Stomach (tissue), 8 donors: ENCODE measurements at regions not wholly inside any gene's neighbourhood (a gene's known extent, or its start where the extent isn't known, plus 50 kb on each side); places are given as distances from the start of the nearest gene placed in this dataset.
A peak's percentile ranks its signal among the peaks of the same experiment; 100 is the strongest.

Experiments used
- DNase-seq, 2 donors: peaks; one replicate each; pipeline versions ENCODE4 v3.0.0 to v3.0.0-alpha.2; 2013 to 2019
- H3K27ac ChIP-seq, 5 donors: fragments of 200-600 bp in 4 of 5; sonication (generic) in 4 of 5; one replicate each; pipeline ENCODE4 v1.5.1; 2013 to 2019; ENCODE audit warnings: mild to moderate bottlenecking in 1 of 5, moderate library complexity in 1 of 5
- H3K27me3 ChIP-seq, 3 donors: fragments of 200-600 bp; sonication (generic); one replicate each; pipeline ENCODE4 v1.5.1; 2017 to 2019; ENCODE audit warnings: mixed run types in 1 of 3
- H3K36me3 ChIP-seq, 4 donors: fragments of 200-600 bp; sonication (generic); 1 replicate in 3 of 4; 2 replicates in 1 of 4; pipeline ENCODE4 v1.5.1; 2016 to 2019
- H3K4me1 ChIP-seq, 4 donors: fragments of 200-600 bp; sonication (generic); one replicate each; pipeline ENCODE4 v1.5.1; 2016 to 2019
- H3K4me3 ChIP-seq, 4 donors: fragments of 200-600 bp; sonication (generic) in 3 of 4; one replicate each; pipeline ENCODE4 v1.5.1; 2016 to 2019; ENCODE audit warnings: mild to moderate bottlenecking in 1 of 4
- H3K9me3 ChIP-seq, 4 donors: fragments of 200-600 bp; sonication (generic); one replicate each; pipeline ENCODE4 v1.5.1; 2016 to 2019
- CTCF ChIP-seq, 7 experiments: fragments of 450-650 bp in 4 of 7; fragments of 200-600 bp in 3 of 7; sonication (generic) in 3 of 7; IDR thresholded peaks; one replicate each; pipeline ENCODE4 v1.5.1; 2016 to 2019; ENCODE audit warnings: antibody characterized with exemption in 7 of 7, control low read depth in 2 of 7, mild to moderate bottlenecking in 1 of 7
- EP300 ChIP-seq: sonication (generic); formaldehyde crosslinking; IDR thresholded peaks from one replicate; pipeline ENCODE4 v1.6.1; 2017; ENCODE audit warnings: antibody characterized with exemption
- POLR2A ChIP-seq, 4 donors: fragments of 450-650 bp; IDR thresholded peaks; one replicate each; pipeline ENCODE4 v1.6.1; 2016; ENCODE audit warnings: antibody characterized with exemption in 4 of 4, control low read depth in 2 of 4, mild to moderate bottlenecking in 1 of 4, moderate library complexity in 1 of 4
- POLR2AphosphoS5 ChIP-seq, 3 donors: sonication (generic); formaldehyde crosslinking; IDR thresholded peaks; one replicate each; pipeline ENCODE4 v1.6.1; 2016; ENCODE audit warnings: antibody characterized with exemption in 3 of 3
- WGBS, 5 donors: extraction: QIAGEN DNeasy Blood & Tissue Kit in 3 of 5; methylation state at CpG; one replicate each; pipeline versions ENCODE4 v1.1.5 to v1.1.7; 2013 to 2018; 5-methylcytosine and 5-hydroxymethylcytosine counted together
- intact Hi-C: fragments of 100-400 bp; cut with DNase I; formaldehyde crosslinking; loops from one replicate; pipeline ENCODE4 v1.15.1; 2023; ENCODE audit warnings: low total_unique reads
- donor health status: healthy with polysubstance abuse.
- donor health status: Bipolar disorder and iron deficiency.
- donor health status: healthy.

GRCh38 chr7:110539216-110539615 is 551.7 kb upstream of the LRRN3 start:
- Histone ChIP-seq H3K36me3 (no peaks in the 10 kb centered on the region), H3K4me3 (no peak overlapping the region), H3K9me3 (no peaks in the 10 kb centered on the region), H3K27me3 (no peaks in the 10 kb centered on the region), H3K4me1 (peaks cover 0 to 7% (median 3%) of the 10 kb centered on the region in 4 donors), H3K27ac (no peak overlapping the region)
- no peak for TF ChIP-seq CTCF (IDR thresholded peaks at IDR 0.05)
- intact Hi-C loops, result no loop called here
- no peak for DNase-seq

- 60 to 89% (median 86%) methylated on average over 2 of the region's 2 CpGs for WGBS, 5 donors
Observed at GRCh38 chr7:110541962-110542361, 549.0 kb upstream of the LRRN3 start.

GRCh38 chr7:110544194-110544593 is 546.7 kb upstream of the LRRN3 start:
- no peaks in the 10 kb centered on the region for H3K36me3 ChIP-seq
- DNase-seq, result peak in 1 of 2 donors; percentile 7
- no peak for TF ChIP-seq POLR2AphosphoS5 (IDR thresholded peaks at IDR 0.05)
- TF ChIP-seq POLR2A (IDR thresholded peaks at IDR 0.05), result no peak
- TF ChIP-seq EP300, result no peak
- TF ChIP-seq CTCF (IDR thresholded peaks at IDR 0.05), result no peak
- no peak overlapping the region for H3K4me3 ChIP-seq
- H3K4me1 ChIP-seq, result peaks cover 0 to 6% (median 0%) of the 10 kb centered on the region in 4 donors
- H3K27me3 ChIP-seq, result no peaks in the 10 kb centered on the region
- H3K27ac ChIP-seq, result no peak overlapping the region
- 65 to 100% (median 84%) methylated on average over 1 of the region's 1 CpG for WGBS, 5 donors
- H3K9me3 ChIP-seq, result no peaks in the 10 kb centered on the region
- intact Hi-C loops, result no loop called here

More at GRCh38 chr7:110541962-110542361, 549.0 kb upstream of the LRRN3 start:
- DNase-seq, result no peak
- Histone ChIP-seq H3K9me3 (no peaks in the 10 kb centered on the region), H3K36me3 (no peaks in the 10 kb centered on the region), H3K4me1 (peaks cover 0 to 6% (median 0%) of the 10 kb centered on the region in 4 donors), H3K27ac (no peak overlapping the region), H3K4me3 (no peak overlapping the region), H3K27me3 (no peaks in the 10 kb centered on the region)
- intact Hi-C loops, result no loop called here
- TF ChIP-seq POLR2AphosphoS5 (IDR thresholded peaks at IDR 0.05) (no peak), CTCF (IDR thresholded peaks at IDR 0.05) (no peak), POLR2A (IDR thresholded peaks at IDR 0.05) (no peak), EP300 (no peak)

- no peak overlapping the region for H3K4me3 ChIP-seq
- peaks cover 6 to 25% (median 13%) of the 10 kb centered on the region in 4 donors for H3K9me3 ChIP-seq
- H3K27ac ChIP-seq, result no peak overlapping the region
- H3K4me1 ChIP-seq, result peaks cover 0 to 6% (median 0%) of the 10 kb centered on the region in 4 donors
- no peaks in the 10 kb centered on the region for H3K36me3 ChIP-seq
- no peaks in the 10 kb centered on the region for H3K27me3 ChIP-seq
- DNase-seq, result no peak
- TF ChIP-seq POLR2AphosphoS5 (IDR thresholded peaks at IDR 0.05) (no peak), CTCF (IDR thresholded peaks at IDR 0.05) (no peak), EP300 (no peak), POLR2A (IDR thresholded peaks at IDR 0.05) (no peak)
- intact Hi-C loops, result no loop called here
Observed at GRCh38 chr7:110548372-110548771, 542.6 kb upstream of the LRRN3 start.
